B cell (primary cell): ENCODE measurements at regions not wholly inside any gene's neighbourhood (a gene's known extent, or its start where the extent isn't known, plus 50 kb on each side); places are given as distances from the start of the nearest gene placed in this dataset.

Source experiments
- ATAC-seq: fragments of 200-7000 bp; cut with Tn5 transposase; one replicate; pipeline ENCODE4 v1.10.0; 2021; ENCODE audit warnings: low read depth, mild to moderate bottlenecking, moderate number of reproducible peaks, moderate library complexity
- CTCF ChIA-PET: fragments of 350-600 bp; sonication (Branson Sonifier 250); formaldehyde crosslinking; loops from one replicate; lab custom pipeline; 2021; ENCODE audit warnings: antibody characterized with exemption, inconsistent platforms; lab: Charles Lee
- POLR2A ChIA-PET: fragments of 350-600 bp; sonication (Branson Sonifier 250); formaldehyde crosslinking; loops from one replicate; lab custom pipeline; 2021; ENCODE audit warnings: antibody characterized with exemption; lab: Charles Lee
- DNase-seq: peaks from one replicate; pipeline ENCODE4 v3.0.0; 2013
- H2AFZ ChIP-seq: 2 replicates; pipeline ENCODE4 v1.6.1; 2012; ENCODE audit warnings: mild to moderate bottlenecking, low read depth, low read length; ENCODE audit not compliant: insufficient read depth, poor library complexity, severe bottlenecking
- H3K27ac ChIP-seq, 2 donors: 1 replicate in 1 of 2; 2 replicates in 1 of 2; pipeline ENCODE4 v1.5.1; 2012 to 2013; ENCODE audit warnings: low read length in 2 of 2, mild to moderate bottlenecking in 2 of 2, moderate library complexity in 1 of 2
- H3K27me3 ChIP-seq, 4 experiments: fragments of 200-600 bp in 1 of 4; sonication (generic) in 1 of 4; replicated peaks in 1 of 4; 1 replicate in 2 of 4; 2 replicates in 2 of 4; pipeline versions ENCODE4 v1.6.1 to v1.7.0; 2013 to 2016; ENCODE audit warnings: low read length in 3 of 4, mild to moderate bottlenecking in 2 of 4, mixed read lengths in 1 of 4, moderate library complexity in 1 of 4; ENCODE audit not compliant: insufficient read depth in 4 of 4, control insufficient read depth in 3 of 4; ENCODE audit errors: control extremely low read depth in 1 of 4
- H3K36me3 ChIP-seq, 2 experiments: replicated peaks in 1 of 2; 1 replicate in 1 of 2; 2 replicates in 1 of 2; pipeline versions ENCODE4 v1.6.1 to v1.7.1; 2013; ENCODE audit warnings: low read length in 1 of 2; ENCODE audit not compliant: insufficient read depth in 2 of 2, control insufficient read depth in 1 of 2; ENCODE audit errors: control extremely low read depth in 1 of 2, extremely low read depth in 1 of 2
- H3K4me1 ChIP-seq, 2 donors: fragments of 200-600 bp in 1 of 2; sonication (generic) in 1 of 2; 1 replicate in 1 of 2; 2 replicates in 1 of 2; pipeline versions ENCODE4 v1.5.1 to v1.6.1; 2013 to 2017; ENCODE audit warnings: low read length in 2 of 2; ENCODE audit not compliant: control insufficient read depth in 2 of 2, insufficient read depth in 2 of 2
- H3K4me2 ChIP-seq: replicated peaks from 2 replicates; pipeline ENCODE3; 2012; ENCODE audit warnings: mild to moderate bottlenecking, low read depth, low read length; ENCODE audit not compliant: poor library complexity, severe bottlenecking
- H3K4me3 ChIP-seq, 5 experiments: fragments of 200-600 bp in 1 of 5; sonication (generic) in 1 of 5; 1 replicate in 3 of 5; 2 replicates in 2 of 5; pipeline versions ENCODE4 v1.5.1 to v1.7.0; 2011 to 2016; ENCODE audit warnings: low read length in 4 of 5, mild to moderate bottlenecking in 4 of 5, low read depth in 2 of 5, control low read depth in 1 of 5, moderate library complexity in 1 of 5; ENCODE audit not compliant: insufficient read depth in 1 of 5; ENCODE audit errors: control extremely low read depth in 1 of 5, extremely low read depth in 1 of 5
- H3K79me2 ChIP-seq: fragments of 200-600 bp; sonication (generic); one replicate; pipeline ENCODE4 v1.6.0; 2016; ENCODE audit warnings: low read length; ENCODE audit not compliant: control insufficient read depth, insufficient read depth
- H3K9ac ChIP-seq: fragments of 200-600 bp; sonication (generic); 2 replicates; pipeline ENCODE4 v1.6.1; 2017; ENCODE audit warnings: mild to moderate bottlenecking, low read length, moderate library complexity
- H3K9me3 ChIP-seq, 3 donors: one replicate each; pipeline versions ENCODE4 v1.6.1 to v1.7.1; 2013; ENCODE audit warnings: low read length in 2 of 3; ENCODE audit not compliant: control insufficient read depth in 2 of 3, insufficient read depth in 1 of 3; ENCODE audit errors: control extremely low read depth in 1 of 3
- H4K20me1 ChIP-seq: 2 replicates; pipeline ENCODE4 v1.6.0; 2012; ENCODE audit warnings: mild to moderate bottlenecking, low read length; ENCODE audit not compliant: insufficient read depth, control insufficient read depth, poor library complexity, severe bottlenecking
- H3K27ac Mint-ChIP-seq: one replicate; pipeline ENCODE4 v1.8.0; 2021; ENCODE audit warnings: mixed read lengths
- H3K27me3 Mint-ChIP-seq: one replicate; pipeline ENCODE4 v1.8.0; 2021; ENCODE audit warnings: mixed read lengths
- H3K4me1 Mint-ChIP-seq: one replicate; pipeline ENCODE4 v1.8.0; 2021; ENCODE audit warnings: mixed read lengths
- H3K4me3 Mint-ChIP-seq: one replicate; pipeline ENCODE4 v1.8.0; 2021; ENCODE audit warnings: mixed read lengths
- H3K9me3 Mint-ChIP-seq: one replicate; pipeline ENCODE4 v1.8.0; 2022; ENCODE audit warnings: mixed read lengths; ENCODE audit not compliant: insufficient read depth
- CTCF ChIP-seq: fragments of 200-600 bp; IDR thresholded peaks from one replicate; pipeline ENCODE4 v1.8.0; 2022; ENCODE audit warnings: antibody characterized with exemption, mild to moderate bottlenecking
- EZH2 ChIP-seq: IDR thresholded peaks from 2 replicates; pipeline ENCODE4 v1.6.1; 2012; ENCODE audit warnings: borderline replicate concordance, low read depth, mild to moderate bottlenecking, moderate library complexity, low read length; ENCODE audit not compliant: insufficient read depth, poor library complexity, severe bottlenecking
- WGBS: methylation state at CpG from one replicate; pipeline ENCODE4 v1.1.5; 2013; ENCODE audit warnings: missing lambda C conversion rate; ENCODE audit not compliant: insufficient coverage; 5-methylcytosine and 5-hydroxymethylcytosine counted together
- intact Hi-C: fragments of 100-400 bp; cut with micrococcal nuclease; formaldehyde crosslinking; loops from one replicate; pipeline ENCODE4 v1.10.0; 2022

GRCh38 chr7:67781841-67782240 is 785.2 kb downstream of the TYW1 start:
- Mint-ChIP-seq H3K4me3 (no peak overlapping the region), H3K4me1 (no peaks in the 10 kb centered on the region), H3K27me3 (no peaks in the 10 kb centered on the region), H3K9me3 (peaks cover 11% of the 10 kb centered on the region), H3K27ac (no peak overlapping the region)
- Histone ChIP-seq H4K20me1 (no peaks in the 10 kb centered on the region), H3K4me1 (no peaks in the 10 kb centered on the region), H3K79me2 (no peaks in the 10 kb centered on the region), H3K4me2 (no peak overlapping the region), H3K27me3 (no peaks in the 10 kb centered on the region), H3K27ac (no peak overlapping the region), H2AFZ (no peak overlapping the region), H3K9ac (no peak overlapping the region), H3K36me3 (no peaks in the 10 kb centered on the region), H3K9me3 (peaks cover 0 to 12% (median 0%) of the 10 kb centered on the region in 3 donors), H3K4me3 (no peak overlapping the region)
- WGBS: 76% methylated on average over 3 of the region's 7 CpGs
- TF ChIP-seq EZH2 (no peak), CTCF (no peak)
- ChIA-PET CTCF (no interaction called here), POLR2A (no interaction called here)
- no peak for ATAC-seq
- intact Hi-C loops: no loop called here
- DNase-seq: no peak

- Mint-ChIP-seq H3K4me1 (no peaks in the 10 kb centered on the region), H3K9me3 (peaks cover 4% of the 10 kb centered on the region), H3K4me3 (no peak overlapping the region), H3K27ac (no peak overlapping the region), H3K27me3 (no peaks in the 10 kb centered on the region)
- Histone ChIP-seq H3K27me3 (no peaks in the 10 kb centered on the region), H4K20me1 (no peaks in the 10 kb centered on the region), H3K9ac (no peak overlapping the region), H3K27ac (no peak overlapping the region), H3K4me3 (no peak overlapping the region), H3K4me2 (no peak overlapping the region), H3K79me2 (no peaks in the 10 kb centered on the region), H3K9me3 (peaks cover 0 to 19% (median 0%) of the 10 kb centered on the region in 3 donors), H3K36me3 (no peaks in the 10 kb centered on the region), H3K4me1 (no peaks in the 10 kb centered on the region), H2AFZ (no peak overlapping the region)
- CTCF ChIA-PET: no interaction called here
- DNase-seq (no peak), ATAC-seq (no peak)
- TF ChIP-seq EZH2 (no peak), CTCF (no peak)
- no CpG with 5 or more reads among the region's 6 CpGs for WGBS
- intact Hi-C loops: no loop called here
- POLR2A ChIA-PET: no interaction called here
Observed at GRCh38 chr7:67786021-67786420, 789.4 kb downstream of the TYW1 start.
